ENCODE measurements at regions not wholly inside any gene's neighbourhood (a gene's known extent, or its start where the extent isn't known, plus 50 kb on each side); places are given as distances from the start of the nearest gene placed in this dataset.

- no peak for TF ChIP-seq CTCF (IDR thresholded peaks at IDR 0.05; ENCODE audit: insufficient read depth, missing control alignments)
- no peak for DNase-seq (ENCODE audit: insufficient read length, low spot score)
- no peak for FAIRE-seq
These were observed 257.8 kb downstream of the FOXO1 start for GRCh38 chr13:40408602-40409001.

- no peak for TF ChIP-seq CTCF (IDR thresholded peaks at IDR 0.05; ENCODE audit: insufficient read depth, missing control alignments)
- FAIRE-seq (no peak), DNase-seq (ENCODE audit: insufficient read length, low spot score) (no peak)
These were observed 257.2 kb downstream of the FOXO1 start for GRCh38 chr13:40409278-40409677.

- DNase-seq (ENCODE audit: insufficient read length, low spot score) (no peak), FAIRE-seq (no peak)
- TF ChIP-seq CTCF (IDR thresholded peaks at IDR 0.05; ENCODE audit: insufficient read depth, missing control alignments) = no peak
These were observed 256.1 kb downstream of the FOXO1 start for GRCh38 chr13:40410315-40410714.

GRCh38 chr13:40420160-40420740 lies 246.2 kb downstream of the FOXO1 start:
- no peak for FAIRE-seq
- TF ChIP-seq CTCF (IDR thresholded peaks at IDR 0.05; ENCODE audit: insufficient read depth, missing control alignments) = no peak
- DNase-seq (ENCODE audit: insufficient read length, low spot score) = no peak

- TF ChIP-seq CTCF (IDR thresholded peaks at IDR 0.05; ENCODE audit: insufficient read depth, missing control alignments) = no peak
- FAIRE-seq (no peak), DNase-seq (ENCODE audit: insufficient read length, low spot score) (no peak)
These were observed 243.7 kb downstream of the FOXO1 start for GRCh38 chr13:40422588-40423235.

GRCh38 chr13:40428354-40428753 lies 238.1 kb downstream of the FOXO1 start:
- no peak for FAIRE-seq

More at GRCh38 chr13:40428354-40428753, 238.1 kb downstream of the FOXO1 start:
- TF ChIP-seq CTCF (IDR thresholded peaks at IDR 0.05; ENCODE audit: insufficient read depth, missing control alignments) = no peak
- DNase-seq (ENCODE audit: insufficient read length, low spot score) = no peak

All from D721Med (cell line).